KMS-11 (cell line): ENCODE measurements at regions not wholly inside any gene's neighbourhood (a gene's known extent, or its start where the extent isn't known, plus 50 kb on each side); places are given as distances from the start of the nearest gene placed in this dataset.

Experiments used
- H2AFZ ChIP-seq: fragments of 200-600 bp; sonication (generic); 2 replicates; pipeline ENCODE4 v1.6.1; 2016; ENCODE audit warnings: antibody characterized with exemption, mixed run types, low read depth
- H3K27ac ChIP-seq: fragments of 200-600 bp; sonication (generic); 2 replicates; pipeline ENCODE4 v1.6.1; 2016; ENCODE audit warnings: mild to moderate bottlenecking, mixed run types
- H3K27me3 ChIP-seq: fragments of 200-600 bp; sonication (generic); 2 replicates; pipeline ENCODE4 v1.6.1; 2017; ENCODE audit warnings: mild to moderate bottlenecking, low read depth, mixed run types, moderate library complexity; ENCODE audit not compliant: insufficient read depth
- H3K36me3 ChIP-seq: fragments of 200-600 bp; sonication (generic); 2 replicates; pipeline ENCODE4 v1.6.1; 2017; ENCODE audit warnings: mild to moderate bottlenecking, mixed run types; ENCODE audit not compliant: insufficient read depth
- H3K4me1 ChIP-seq: fragments of 200-600 bp; sonication (generic); 2 replicates; pipeline ENCODE4 v1.6.1; 2016; ENCODE audit warnings: mild to moderate bottlenecking, low read depth, mixed run types; ENCODE audit not compliant: poor library complexity, severe bottlenecking
- H3K4me2 ChIP-seq: fragments of 200-600 bp; sonication (generic); 2 replicates; pipeline ENCODE4 v1.7.0; 2016; ENCODE audit warnings: mild to moderate bottlenecking, mixed run types
- H3K4me3 ChIP-seq: fragments of 200-600 bp; sonication (generic); IDR thresholded peaks from 2 replicates; pipeline ENCODE4 v1.6.1; 2017; ENCODE audit warnings: low read depth, low read length, mixed read lengths; ENCODE audit not compliant: insufficient read depth
- H3K79me2 ChIP-seq: fragments of 200-600 bp; sonication (generic); 2 replicates; pipeline ENCODE4 v1.6.1; 2016; ENCODE audit warnings: low read depth, mixed run types; ENCODE audit not compliant: insufficient read depth
- H3K9ac ChIP-seq: fragments of 200-600 bp; sonication (generic); 2 replicates; pipeline ENCODE4 v1.6.1; 2016; ENCODE audit warnings: mild to moderate bottlenecking, mixed run types
- H4K20me1 ChIP-seq: fragments of 200-600 bp; sonication (generic); 2 replicates; pipeline ENCODE4 v1.6.1; 2016; ENCODE audit warnings: mild to moderate bottlenecking, mixed run types; ENCODE audit not compliant: insufficient read depth
- CTCF ChIP-seq: fragments of 200-600 bp; sonication (generic); conservative IDR thresholded peaks from 2 replicates; pipeline ENCODE4 v1.6.1; 2017; ENCODE audit warnings: low read depth, mild to moderate bottlenecking, antibody characterized with exemption, low read length, moderate library complexity, mixed read lengths

GRCh38 chr12:90172524-90172923, 463.9 kb upstream of the ATP2B1 start:
- no peaks in the 10 kb centered on the region for H3K4me1 ChIP-seq
- no peak overlapping the region for H3K4me3 ChIP-seq
- H3K36me3 ChIP-seq = no peaks in the 10 kb centered on the region
- no peak overlapping the region for H2AFZ ChIP-seq
- H3K4me2 ChIP-seq = no peak overlapping the region
- no peaks in the 10 kb centered on the region for H3K27me3 ChIP-seq
- no peak for TF ChIP-seq CTCF
- no peaks in the 10 kb centered on the region for H3K79me2 ChIP-seq
- H4K20me1 ChIP-seq = no peaks in the 10 kb centered on the region
- H3K27ac ChIP-seq = no peak overlapping the region
- no peak overlapping the region for H3K9ac ChIP-seq

GRCh38 chr12:90170740-90171139, 462.1 kb upstream of the ATP2B1 start:
- Histone ChIP-seq H3K4me3 (no peak overlapping the region), H3K27ac (no peak overlapping the region), H2AFZ (no peak overlapping the region), H3K4me1 (no peaks in the 10 kb centered on the region), H3K9ac (no peak overlapping the region), H3K4me2 (no peak overlapping the region), H3K27me3 (no peaks in the 10 kb centered on the region), H3K36me3 (no peaks in the 10 kb centered on the region), H4K20me1 (no peaks in the 10 kb centered on the region), H3K79me2 (no peaks in the 10 kb centered on the region)
- TF ChIP-seq CTCF = no peak

- Histone ChIP-seq H3K27ac (no peak overlapping the region), H3K9ac (no peak overlapping the region)
- TF ChIP-seq CTCF = no peak
Measured at GRCh38 chr12:90167518-90168208, 459.0 kb upstream of the ATP2B1 start.

GRCh38 chr12:90166671-90167070, 458.0 kb upstream of the ATP2B1 start:
- H4K20me1 ChIP-seq = no peaks in the 10 kb centered on the region
- H2AFZ ChIP-seq = no peak overlapping the region
- no peaks in the 10 kb centered on the region for H3K79me2 ChIP-seq
- TF ChIP-seq CTCF = no peak
- H3K27ac ChIP-seq = no peak overlapping the region
- H3K9ac ChIP-seq = no peak overlapping the region
- no peaks in the 10 kb centered on the region for H3K27me3 ChIP-seq
- no peak overlapping the region for H3K4me2 ChIP-seq
- H3K4me1 ChIP-seq = no peaks in the 10 kb centered on the region
- no peaks in the 10 kb centered on the region for H3K36me3 ChIP-seq
- no peak overlapping the region for H3K4me3 ChIP-seq

More at GRCh38 chr12:90167518-90168208, 459.0 kb upstream of the ATP2B1 start:
- Histone ChIP-seq H3K27me3 (no peaks in the 10 kb centered on the region), H3K4me1 (no peaks in the 10 kb centered on the region), H3K36me3 (no peaks in the 10 kb centered on the region), H3K4me3 (no peak overlapping the region), H2AFZ (no peak overlapping the region), H3K79me2 (no peaks in the 10 kb centered on the region), H4K20me1 (no peaks in the 10 kb centered on the region), H3K4me2 (no peak overlapping the region)
